HG03064 (cell line): ENCODE measurements at regions not wholly inside any gene's neighbourhood (a gene's known extent, or its start where the extent isn't known, plus 50 kb on each side); places are given as distances from the start of the nearest gene placed in this dataset.

Source experiments
- ATAC-seq: cut with Tn5 transposase; IDR thresholded peaks from one replicate; pipeline ENCODE4 v1.9.1; 2021; ENCODE audit warnings: low read depth; ENCODE audit not compliant: unreplicated experiment

GRCh38 chr18:4653418-4653817 lies 198.3 kb upstream of the DLGAP1 start:
- no peak for ATAC-seq

GRCh38 chr18:4641771-4642368 lies 186.8 kb upstream of the DLGAP1 start:
- ATAC-seq = no peak

- no peak for ATAC-seq
Measured at GRCh38 chr18:4640349-4641012, 185.4 kb upstream of the DLGAP1 start.

- peak; percentile 77 for ATAC-seq
Measured at GRCh38 chr18:4639628-4640310, 184.7 kb upstream of the DLGAP1 start.

GRCh38 chr18:4638680-4639079 lies 183.6 kb upstream of the DLGAP1 start:
- ATAC-seq = no peak

- ATAC-seq = no peak
Measured at GRCh38 chr18:4637876-4638275, 182.8 kb upstream of the DLGAP1 start.

GRCh38 chr18:4636967-4637366 lies 181.9 kb upstream of the DLGAP1 start:
- ATAC-seq = no peak

- ATAC-seq = no peak
Measured at GRCh38 chr18:4631239-4631638, 176.1 kb upstream of the DLGAP1 start.

GRCh38 chr18:4605212-4605611 lies 150.1 kb upstream of the DLGAP1 start:
- ATAC-seq = no peak

GRCh38 chr18:4603955-4604354 lies 148.8 kb upstream of the DLGAP1 start:
- no peak for ATAC-seq

GRCh38 chr18:4599312-4599711 lies 144.2 kb upstream of the DLGAP1 start:
- ATAC-seq = no peak

- no peak for ATAC-seq
Measured at GRCh38 chr18:4597301-4597700, 142.2 kb upstream of the DLGAP1 start.

GRCh38 chr18:4593895-4594294 lies 138.8 kb upstream of the DLGAP1 start:
- no peak for ATAC-seq

- no peak for ATAC-seq
Measured at GRCh38 chr18:4593459-4593858, 138.4 kb upstream of the DLGAP1 start.

- ATAC-seq = no peak
Measured at GRCh38 chr18:4589056-4589800, 134.1 kb upstream of the DLGAP1 start.

GRCh38 chr18:4587204-4587603 lies 132.1 kb upstream of the DLGAP1 start:
- no peak for ATAC-seq

GRCh38 chr18:4586731-4587130 lies 131.6 kb upstream of the DLGAP1 start:
- ATAC-seq = no peak

GRCh38 chr18:4582431-4583335 lies 127.6 kb upstream of the DLGAP1 start:
- ATAC-seq = no peak

- ATAC-seq = no peak
Measured at GRCh38 chr18:4581966-4582365, 126.9 kb upstream of the DLGAP1 start.

GRCh38 chr18:4578449-4578848 lies 123.3 kb upstream of the DLGAP1 start:
- no peak for ATAC-seq
